Spleen (tissue), 7 donors: ENCODE measurements at regions not wholly inside any gene's neighbourhood (a gene's known extent, or its start where the extent isn't known, plus 50 kb on each side); places are given as distances from the start of the nearest gene placed in this dataset.

Source experiments
- CTCF ChIP-seq, 11 experiments: fragments of 200-600 bp in 7 of 11; fragments of 450-650 bp in 4 of 11; sonication (generic) in 4 of 11; IDR thresholded peaks in 8 of 11; conservative IDR thresholded peaks in 3 of 11; 1 replicate in 7 of 11; 2 replicates in 4 of 11; pipeline versions ENCODE4 v1.4.0 to v1.8.0; 2016 to 2021; ENCODE audit warnings: antibody characterized with exemption in 11 of 11, inconsistent platforms in 4 of 11, mild to moderate bottlenecking in 1 of 11
- POLR2A ChIP-seq, 3 donors: fragments of 450-650 bp; IDR thresholded peaks; one replicate each; pipeline ENCODE4 v1.5.1; 2017; ENCODE audit warnings: antibody characterized with exemption in 3 of 3, mild to moderate bottlenecking in 1 of 3
- POLR2AphosphoS5 ChIP-seq, 3 donors: sonication (generic); formaldehyde crosslinking; IDR thresholded peaks; one replicate each; pipeline ENCODE4 v1.5.1; 2017; ENCODE audit warnings: antibody characterized with exemption in 3 of 3
- donor health status: DM: no; HTN: no; CAD: no; lungs with moderate emphysema.
- donor health status: DM: no; HTN: no; CAD: no.
- donor health status: DM: no; HTN: no; CAD: no.

DNA sequence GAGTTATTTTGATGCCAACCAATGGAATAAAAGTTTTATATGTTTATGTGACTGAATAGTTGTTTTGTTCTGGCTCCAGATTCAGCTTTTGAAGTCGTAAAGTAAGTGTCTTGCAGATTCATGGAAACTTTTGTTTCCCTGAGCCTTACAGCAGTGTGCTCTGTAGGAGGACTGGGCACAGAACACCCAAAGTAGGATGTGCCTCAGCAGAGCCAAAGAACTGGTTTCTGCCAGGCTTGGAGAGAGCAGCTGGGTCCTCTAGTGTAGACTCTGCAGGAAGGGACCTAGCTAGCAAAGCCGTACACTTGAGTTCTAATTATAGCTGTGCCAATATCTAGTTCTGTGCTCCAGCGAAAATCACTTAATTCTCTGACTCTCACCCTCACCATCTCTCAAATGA is 261.2 kb upstream of the DNAJC19 start:
- TF ChIP-seq CTCF (IDR thresholded peaks at IDR 0.05 in 8 of 11, conservative IDR thresholded peaks at IDR 0.05 in 3 of 11) (no peak), POLR2A (IDR thresholded peaks at IDR 0.05) (no peak), POLR2AphosphoS5 (IDR thresholded peaks at IDR 0.05) (no peak)
